ENCODE measurements at regions not wholly inside any gene's neighbourhood (a gene's known extent, or its start where the extent isn't known, plus 50 kb on each side); places are given as distances from the start of the nearest gene placed in this dataset.

DNA sequence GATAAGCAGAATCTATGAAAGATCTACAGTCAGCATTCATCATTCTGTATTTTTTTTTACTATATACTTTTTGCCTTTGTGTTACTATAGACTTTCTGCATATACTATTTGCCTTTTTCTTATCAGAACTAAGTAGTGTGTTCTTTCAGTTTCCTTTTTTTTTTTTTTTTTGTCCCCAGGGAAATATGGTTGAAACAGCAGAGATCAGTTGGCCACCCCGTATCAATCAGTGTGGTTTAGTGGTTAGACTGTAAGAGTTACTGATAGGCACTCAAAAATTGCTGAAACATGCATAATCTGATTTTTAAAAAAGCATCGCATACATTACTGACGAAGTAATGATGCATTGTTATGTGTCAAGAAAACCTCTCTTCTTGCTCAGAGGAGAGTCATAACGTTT lies 990.8 kb upstream of the EDIL3 start:
- TF ChIP-seq CHD1 (IDR thresholded peaks at IDR 0.05; ENCODE audit: low read depth, low read length) (no peak), RXRA (IDR thresholded peaks at IDR 0.05; ENCODE audit: insufficient read depth, low read depth, low read length) (no peak), PHF8 (conservative IDR thresholded peaks at IDR 0.05; ENCODE audit: low read depth, low read length) (no peak)
- Histone ChIP-seq H3K79me2 (ENCODE audit: control insufficient read depth in 1 of 2, insufficient read depth in 2 of 2, low read length in 2 of 2) (no peaks in the 10 kb centered on the region), H2AK5ac (ENCODE audit: low read depth, low read length) (no peak overlapping the region), H4K5ac (ENCODE audit: insufficient read length, low read depth, low read length) (no peak overlapping the region), H2BK120ac (replicated peaks; ENCODE audit: low read depth, low read length) (no peak overlapping the region), H3K18ac (ENCODE audit: extremely low read depth, low read length) (no peak overlapping the region), H3K9ac (replicated peaks in 1 of 4; ENCODE audit: extremely low read depth in 1 of 4, low read depth in 3 of 4, low read length in 3 of 4) (no peak overlapping the region), H2BK5ac (ENCODE audit: low read depth, low read length) (no peak overlapping the region), H3K27ac (ENCODE audit: low read depth, low read length) (no peak overlapping the region), H4K20me1 (replicated peaks in 1 of 2; ENCODE audit: control insufficient read depth in 1 of 2, insufficient read depth in 2 of 2, low read length in 2 of 2) (no peaks in the 10 kb centered on the region), H3K23ac (ENCODE audit: insufficient read length) (no peak overlapping the region), H3K36me3 (ENCODE audit: control insufficient read depth in 2 of 4, insufficient read depth in 4 of 4, low read length in 3 of 4) (no peaks in the 10 kb centered on the region), H3K9me3 (ENCODE audit: insufficient read depth in 2 of 2, low read depth in 1 of 2, low read length in 1 of 2) (no peaks in the 10 kb centered on the region), H2BK20ac (ENCODE audit: low read length) (no peak overlapping the region), H2BK12ac (ENCODE audit: low read depth, low read length) (no peak overlapping the region), H3K56ac (replicated peaks; ENCODE audit: insufficient read length, low read depth, low read length) (no peak overlapping the region), H4K8ac (ENCODE audit: extremely low read depth, insufficient read depth, low read length) (no peak overlapping the region), H3K4me3 (ENCODE audit: extremely low read depth in 1 of 4, insufficient read depth in 2 of 4, low read depth in 3 of 4, low read length in 4 of 4) (no peak overlapping the region), H2BK15ac (ENCODE audit: low read length) (no peak overlapping the region), H3K4me1 (replicated peaks in 1 of 4; ENCODE audit: control insufficient read depth in 3 of 4, insufficient read depth in 4 of 4, low read length in 3 of 4) (no peaks in the 10 kb centered on the region), H3K27me3 (replicated peaks in 1 of 4; ENCODE audit: control insufficient read depth in 3 of 4, extremely low read depth in 1 of 4, insufficient read depth in 3 of 4, low read length in 3 of 4) (no peaks in the 10 kb centered on the region), H4K91ac (replicated peaks; ENCODE audit: insufficient read length, low read length) (no peak overlapping the region), H3K4me2 (ENCODE audit: insufficient read depth in 1 of 2, low read depth in 2 of 2, low read length in 2 of 2) (no peak overlapping the region), H3K79me1 (ENCODE audit: low read depth, low read length) (no peaks in the 10 kb centered on the region), H3K14ac (ENCODE audit: insufficient read length) (no peak overlapping the region), H3K23me2 (ENCODE audit: low read depth, low read length) (no peaks in the 10 kb centered on the region; the same call in 1 of the 2 replicates), H3K4ac (replicated peaks; ENCODE audit: insufficient read length, low read depth, low read length) (no peak overlapping the region), H2AFZ (ENCODE audit: low read length) (no peak overlapping the region)
- ChIA-PET CTCF (ENCODE audit: partially characterized antibody) (no interaction called here), POLR2A (ENCODE audit: partially characterized antibody) (no interaction called here)
- DNase-seq (ENCODE audit: low read depth in 1 of 2, low spot score in 2 of 2) (no peak), FAIRE-seq (no peak)
- 85% methylated on average over 4 of the region's 4 CpGs; no CpG with 5 or more reads in 1 of the 2 experiments for whole genome bisulfite sequencing, 2 experiments (ENCODE audit: extremely low coverage in 1 of 2, insufficient coverage in 1 of 2, insufficient read length in 1 of 2, insufficient replicate concordance in 2 of 2, low coverage in 1 of 2, low lambda C conversion rate in 2 of 2, missing lambda C conversion rate in 1 of 2)

All from H1 (cell line).